ENCODE measurements at regions not wholly inside any gene's neighbourhood (a gene's known extent, or its start where the extent isn't known, plus 50 kb on each side); places are given as distances from the start of the nearest gene placed in this dataset.

GRCh38 chr6:164570801-164571200 lies 738.6 kb downstream of the C6orf118 start:
- TF ChIP-seq EZH2phosphoT487 (conservative IDR thresholded peaks at IDR 0.05; ENCODE audit: low read length), result no peak
- no peak for TF ChIP-seq CTCF (IDR thresholded peaks at IDR 0.05; ENCODE audit: insufficient read depth, low read length, poor library complexity, severe bottlenecking)
- Histone ChIP-seq H3K4me2 (ENCODE audit: low read depth, low read length, poor library complexity, severe bottlenecking) (no peak overlapping the region), H3K9ac (ENCODE audit: low read length) (no peak overlapping the region), H3K36me3 (ENCODE audit: low read length) (no peaks in the 10 kb centered on the region), H3K9me2 (replicated peaks; ENCODE audit: insufficient read depth, low read length) (no peaks in the 10 kb centered on the region), H3K79me2 (ENCODE audit: insufficient read depth, low read length) (no peaks in the 10 kb centered on the region), H3K9me3 (ENCODE audit: insufficient read depth, low read length) (no peaks in the 10 kb centered on the region), H3K4me3 (ENCODE audit: insufficient read depth, low read length, poor library complexity, severe bottlenecking) (no peak overlapping the region), H3K27ac (ENCODE audit: low read depth, low read length) (no peak overlapping the region), H4K20me1 (ENCODE audit: low read depth, low read length) (no peaks in the 10 kb centered on the region), H2AFZ (ENCODE audit: low read depth, low read length, severe bottlenecking) (no peak overlapping the region), H3F3A (ENCODE audit: insufficient read depth) (no peaks in the 10 kb centered on the region), H3K27me3 (ENCODE audit: low read length) (no peaks in the 10 kb centered on the region)

- H2AFZ ChIP-seq (ENCODE audit: low read depth, low read length, severe bottlenecking), result no peak overlapping the region
- no peaks in the 10 kb centered on the region for H3K27me3 ChIP-seq (ENCODE audit: low read length)
- no peak overlapping the region for H3K9ac ChIP-seq (ENCODE audit: low read length)
- no peaks in the 10 kb centered on the region for H3F3A ChIP-seq (ENCODE audit: insufficient read depth)
- H3K27ac ChIP-seq (ENCODE audit: low read depth, low read length), result no peak overlapping the region
- H3K4me2 ChIP-seq (ENCODE audit: low read depth, low read length, poor library complexity, severe bottlenecking), result no peak overlapping the region
- no peaks in the 10 kb centered on the region for H3K9me2 ChIP-seq (replicated peaks; ENCODE audit: insufficient read depth, low read length)
- no peaks in the 10 kb centered on the region for H3K36me3 ChIP-seq (ENCODE audit: low read length)
- TF ChIP-seq CTCF (IDR thresholded peaks at IDR 0.05; ENCODE audit: insufficient read depth, low read length, poor library complexity, severe bottlenecking) (no peak), EZH2phosphoT487 (conservative IDR thresholded peaks at IDR 0.05; ENCODE audit: low read length) (no peak)
- no peak overlapping the region for H3K4me3 ChIP-seq (ENCODE audit: insufficient read depth, low read length, poor library complexity, severe bottlenecking)
- no peaks in the 10 kb centered on the region for H3K79me2 ChIP-seq (ENCODE audit: insufficient read depth, low read length)
- H3K9me3 ChIP-seq (ENCODE audit: insufficient read depth, low read length), result no peaks in the 10 kb centered on the region
- no peaks in the 10 kb centered on the region for H4K20me1 ChIP-seq (ENCODE audit: low read depth, low read length)
Measured at GRCh38 chr6:164569509-164569908, 739.9 kb downstream of the C6orf118 start.

- H3K9me2 ChIP-seq (replicated peaks; ENCODE audit: insufficient read depth, low read length), result no peaks in the 10 kb centered on the region
- H2AFZ ChIP-seq (ENCODE audit: low read depth, low read length, severe bottlenecking), result no peak overlapping the region
- H4K20me1 ChIP-seq (ENCODE audit: low read depth, low read length), result no peaks in the 10 kb centered on the region
- H3K4me2 ChIP-seq (ENCODE audit: low read depth, low read length, poor library complexity, severe bottlenecking), result no peak overlapping the region
- peaks cover 6% of the 10 kb centered on the region; the same call in 1 of the 2 replicates for H3K9me3 ChIP-seq (ENCODE audit: insufficient read depth, low read length)
- TF ChIP-seq CTCF (IDR thresholded peaks at IDR 0.05; ENCODE audit: insufficient read depth, low read length, poor library complexity, severe bottlenecking) (no peak), EZH2phosphoT487 (conservative IDR thresholded peaks at IDR 0.05; ENCODE audit: low read length) (no peak)
- no peak overlapping the region for H3K4me3 ChIP-seq (ENCODE audit: insufficient read depth, low read length, poor library complexity, severe bottlenecking)
- no peaks in the 10 kb centered on the region for H3F3A ChIP-seq (ENCODE audit: insufficient read depth)
- no peak overlapping the region for H3K9ac ChIP-seq (ENCODE audit: low read length)
- no peaks in the 10 kb centered on the region for H3K36me3 ChIP-seq (ENCODE audit: low read length)
- H3K27ac ChIP-seq (ENCODE audit: low read depth, low read length), result no peak overlapping the region
- no peaks in the 10 kb centered on the region for H3K79me2 ChIP-seq (ENCODE audit: insufficient read depth, low read length)
- H3K27me3 ChIP-seq (ENCODE audit: low read length), result no peaks in the 10 kb centered on the region
Measured at GRCh38 chr6:164563924-164564323, 745.5 kb downstream of the C6orf118 start.
